Transverse colon (tissue), 4 donors: ENCODE measurements at regions not wholly inside any gene's neighbourhood (a gene's known extent, or its start where the extent isn't known, plus 50 kb on each side); places are given as distances from the start of the nearest gene placed in this dataset.

ENCODE experiments used
- DNase-seq: peaks from one replicate; pipeline ENCODE4 v3.0.0-alpha.2; 2019
- H3K27ac ChIP-seq, 4 donors: fragments of 200-600 bp; sonication (generic); 2 replicates each; pipeline ENCODE4 v1.5.1; 2016 to 2018; ENCODE audit warnings: inconsistent platforms in 4 of 4
- H3K27me3 ChIP-seq: fragments of 200-600 bp; sonication (generic); 2 replicates; pipeline ENCODE4 v1.5.1; 2017; ENCODE audit warnings: inconsistent platforms
- H3K36me3 ChIP-seq, 4 donors: fragments of 200-600 bp; sonication (generic); 2 replicates each; pipeline ENCODE4 v1.5.1; 2017 to 2019; ENCODE audit warnings: inconsistent platforms in 4 of 4
- H3K4me1 ChIP-seq, 4 donors: fragments of 200-600 bp; sonication (generic); 2 replicates each; pipeline ENCODE4 v1.5.1; 2017 to 2020; ENCODE audit warnings: inconsistent platforms in 4 of 4
- H3K4me3 ChIP-seq, 4 donors: fragments of 200-600 bp; sonication (generic); 1 replicate in 1 of 4; 2 replicates in 3 of 4; pipeline versions ENCODE4 v1.5.1 to v1.6.1; 2017 to 2019; ENCODE audit warnings: inconsistent platforms in 4 of 4
- H3K9me3 ChIP-seq, 2 donors: fragments of 200-600 bp; sonication (generic); 2 replicates each; pipeline ENCODE4 v1.5.1; 2017 to 2019; ENCODE audit warnings: inconsistent platforms in 2 of 2
- CTCF ChIP-seq, 5 experiments: fragments of 200-600 bp in 3 of 5; fragments of 450-650 bp in 2 of 5; sonication (generic) in 3 of 5; IDR thresholded peaks; 1 replicate in 2 of 5; 2 replicates in 3 of 5; pipeline ENCODE4 v1.5.1; 2016 to 2017; ENCODE audit warnings: antibody characterized with exemption in 5 of 5, inconsistent platforms in 3 of 5, mild to moderate bottlenecking in 2 of 5, moderate library complexity in 1 of 5
- EP300 ChIP-seq: sonication (generic); formaldehyde crosslinking; IDR thresholded peaks from one replicate; pipeline ENCODE4 v1.6.1; 2017; ENCODE audit warnings: antibody characterized with exemption, low read depth
- POLR2A ChIP-seq: fragments of 450-650 bp; IDR thresholded peaks from one replicate; pipeline ENCODE4 v1.6.1; 2016; ENCODE audit warnings: antibody characterized with exemption, mild to moderate bottlenecking, moderate library complexity
- POLR2AphosphoS5 ChIP-seq, 3 donors: sonication (generic); formaldehyde crosslinking; IDR thresholded peaks; one replicate each; pipeline ENCODE4 v1.6.1; 2016; ENCODE audit warnings: antibody characterized with exemption in 3 of 3
- WGBS, 2 donors: methylation state at CpG; one replicate each; pipeline ENCODE4 v1.1.5; 2018; ENCODE audit warnings: low coverage in 1 of 2; 5-methylcytosine and 5-hydroxymethylcytosine counted together
- in situ Hi-C, 4 donors: fragments of 200-750 bp; cut with MboI; loops; one replicate each; pipeline versions ENCODE4 v1.15.0 to v1.15.1; 2017; ENCODE audit warnings: low sequenced_read_pairs in 3 of 4, low pct_ligation_motif_present in 1 of 4, low pct_unique_long_range_greater_than_20kb in 1 of 4
- intact Hi-C: fragments of 100-400 bp; cut with DNase I; formaldehyde crosslinking; loops from one replicate; pipeline ENCODE4 v1.15.1; 2023; ENCODE audit warnings: low total_unique reads

DNA sequence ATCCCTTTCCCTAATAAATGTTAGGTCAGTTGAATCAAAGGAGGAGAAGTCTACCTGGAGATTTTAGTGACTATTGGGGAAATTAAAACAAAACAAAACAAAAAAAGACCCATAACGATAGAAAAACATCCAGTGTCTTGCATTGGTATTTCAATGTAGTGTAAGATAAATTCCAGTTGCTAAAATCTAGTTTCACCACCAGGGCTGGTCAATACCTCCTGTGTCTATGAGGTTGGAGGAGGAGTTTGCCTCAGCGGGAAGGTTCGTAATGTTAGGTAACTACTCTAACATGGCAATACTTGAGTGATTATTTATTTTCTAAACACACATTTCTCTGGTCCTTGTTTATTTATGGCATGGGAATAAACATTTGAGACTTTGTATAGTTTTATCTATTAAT is 483.2 kb downstream of the FGF9 start:
- intact Hi-C loops: no loop called here
- no peak for DNase-seq
- H3K9me3 ChIP-seq: no peaks in the 10 kb centered on the region
- no peak overlapping the region for H3K4me3 ChIP-seq
- no peaks in the 10 kb centered on the region for H3K27me3 ChIP-seq
- no peaks in the 10 kb centered on the region for H3K36me3 ChIP-seq
- H3K4me1 ChIP-seq: no peaks in the 10 kb centered on the region
- TF ChIP-seq EP300: no peak
- TF ChIP-seq POLR2A: no peak
- no peak for TF ChIP-seq POLR2AphosphoS5 (IDR thresholded peaks at IDR 0.05)
- TF ChIP-seq CTCF (IDR thresholded peaks at IDR 0.05): no peak
- H3K27ac ChIP-seq: no peak overlapping the region
- in situ Hi-C loops: no loop called here
- 67 to 88% methylated on average over 3 of the region's 3 CpGs for WGBS, 2 donors

DNA sequence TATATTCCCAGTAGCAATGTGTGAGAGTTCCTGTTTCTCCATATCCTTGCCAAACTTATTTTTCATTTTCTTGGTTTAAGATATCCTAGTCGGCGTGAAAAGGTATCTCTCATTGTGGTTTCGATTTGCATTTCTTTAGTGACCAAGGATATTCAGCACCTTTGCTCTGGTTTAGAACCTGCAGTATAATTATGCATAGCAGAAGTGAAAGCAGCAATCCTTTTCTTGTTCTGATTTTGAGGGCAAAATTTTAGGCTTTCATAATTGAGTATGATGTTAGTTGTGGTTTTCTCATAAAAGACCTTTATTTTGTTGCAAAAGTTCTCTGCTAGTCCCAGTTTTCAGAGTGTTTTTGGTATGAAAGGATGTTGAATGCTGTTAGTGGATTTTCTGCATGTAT is 491.0 kb downstream of the FGF9 start:
- H3K4me1 ChIP-seq: no peaks in the 10 kb centered on the region
- no peak overlapping the region for H3K4me3 ChIP-seq
- DNase-seq: no peak
- no peak overlapping the region for H3K27ac ChIP-seq
- intact Hi-C loops (no loop called here), in situ Hi-C loops (no loop called here)
- peaks cover 4 to 6% of the 10 kb centered on the region in 2 donors for H3K9me3 ChIP-seq
- no peak for TF ChIP-seq CTCF (IDR thresholded peaks at IDR 0.05)
- no peak for TF ChIP-seq POLR2AphosphoS5 (IDR thresholded peaks at IDR 0.05)
- TF ChIP-seq EP300: no peak
- TF ChIP-seq POLR2A: no peak
- no peaks in the 10 kb centered on the region for H3K27me3 ChIP-seq
- H3K36me3 ChIP-seq: no peaks in the 10 kb centered on the region
- 78 to 100% methylated on average over 3 of the region's 3 CpGs for WGBS, 2 donors

DNA sequence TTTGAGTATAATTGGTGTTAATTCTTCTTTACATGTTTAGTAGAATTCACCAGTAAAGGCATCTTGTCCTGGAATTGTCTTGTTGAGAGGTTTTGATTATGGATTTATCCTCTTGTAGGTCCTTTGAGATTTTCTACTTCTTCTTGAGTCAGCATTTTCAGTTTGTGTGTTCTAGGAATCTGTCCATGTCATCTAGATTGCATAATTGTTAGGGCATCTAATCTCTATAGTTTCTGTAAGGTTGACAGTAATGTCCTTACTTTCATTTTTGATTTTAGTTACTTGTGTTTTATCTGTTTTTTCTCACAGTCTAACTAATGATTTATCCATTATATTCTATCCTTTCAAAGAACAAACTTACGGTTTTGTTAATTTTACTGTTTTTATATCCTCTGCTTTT is 492.0 kb downstream of the FGF9 start:
- Histone ChIP-seq H3K27me3 (no peaks in the 10 kb centered on the region), H3K4me1 (no peaks in the 10 kb centered on the region), H3K4me3 (no peak overlapping the region), H3K27ac (no peak overlapping the region), H3K9me3 (peaks cover 4 to 6% of the 10 kb centered on the region in 2 donors), H3K36me3 (no peaks in the 10 kb centered on the region)
- TF ChIP-seq CTCF (IDR thresholded peaks at IDR 0.05) (no peak), POLR2A (no peak), EP300 (no peak)
- no peak for DNase-seq
- in situ Hi-C loops (no loop called here), intact Hi-C loops (no loop called here)
- WGBS, 2 donors: 14 to 65% methylated on average over 1 of the region's 1 CpG

- in situ Hi-C loops: no loop called here
- Histone ChIP-seq H3K27ac (no peak overlapping the region), H3K4me1 (no peaks in the 10 kb centered on the region), H3K4me3 (no peak overlapping the region), H3K27me3 (no peaks in the 10 kb centered on the region), H3K9me3 (peaks cover 4 to 6% of the 10 kb centered on the region in 2 donors), H3K36me3 (no peaks in the 10 kb centered on the region)
- intact Hi-C loops: no loop called here
- no peak for DNase-seq
- 71 to 82% methylated on average over 8 to 11 of the region's 11 CpGs for WGBS, 2 donors
- TF ChIP-seq POLR2A: no peak
- TF ChIP-seq POLR2AphosphoS5 (IDR thresholded peaks at IDR 0.05): no peak
- TF ChIP-seq EP300: no peak
- no peak for TF ChIP-seq CTCF (IDR thresholded peaks at IDR 0.05)
Observed at GRCh38 chr13:22168437-22169190, 497.7 kb downstream of the FGF9 start.
